ENCODE measurements at regions not wholly inside any gene's neighbourhood (a gene's known extent, or its start where the extent isn't known, plus 50 kb on each side); places are given as distances from the start of the nearest gene placed in this dataset.

GRCh38 chr3:118116991-118117390 is 917.7 kb downstream of the IGSF11 start:
- TF ChIP-seq CTCF (IDR thresholded peaks at IDR 0.05) (no peak), POLR2A (IDR thresholded peaks at IDR 0.05) (no peak)
